ENCODE measurements at regions not wholly inside any gene's neighbourhood (a gene's known extent, or its start where the extent isn't known, plus 50 kb on each side); places are given as distances from the start of the nearest gene placed in this dataset.

DNA sequence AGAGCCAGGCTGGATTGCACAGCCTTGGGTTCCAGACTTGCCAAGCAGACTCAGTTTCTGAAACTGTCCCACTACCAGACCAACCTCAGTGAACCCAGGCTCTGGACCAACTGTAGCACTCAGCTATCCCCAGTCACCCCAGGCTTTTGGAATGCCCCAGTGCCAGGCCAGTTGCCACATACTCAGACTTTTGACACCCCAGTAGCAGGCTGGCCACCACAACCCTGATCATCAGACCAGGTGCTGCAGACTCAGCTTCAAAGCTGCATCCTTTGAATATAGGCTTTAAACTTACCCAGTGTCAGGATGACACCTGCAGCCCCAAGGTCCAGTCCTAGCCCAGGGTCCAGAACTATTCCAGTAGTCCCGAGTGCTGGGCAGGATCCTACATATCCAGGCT, 1389.9 kb downstream of the ARAP2 start:
- intact Hi-C loops (cut with DNase I), result no loop called here
- Histone ChIP-seq H3K4me3 (no peak overlapping the region), H3K9me3 (no peaks in the 10 kb centered on the region), H3K36me3 (no peaks in the 10 kb centered on the region), H3K4me1 (no peaks in the 10 kb centered on the region), H3K27me3 (no peaks in the 10 kb centered on the region), H3K27ac (no peak overlapping the region)
- no peak for TF ChIP-seq POLR2A (IDR thresholded peaks at IDR 0.05)
- TF ChIP-seq, protein P1, sequence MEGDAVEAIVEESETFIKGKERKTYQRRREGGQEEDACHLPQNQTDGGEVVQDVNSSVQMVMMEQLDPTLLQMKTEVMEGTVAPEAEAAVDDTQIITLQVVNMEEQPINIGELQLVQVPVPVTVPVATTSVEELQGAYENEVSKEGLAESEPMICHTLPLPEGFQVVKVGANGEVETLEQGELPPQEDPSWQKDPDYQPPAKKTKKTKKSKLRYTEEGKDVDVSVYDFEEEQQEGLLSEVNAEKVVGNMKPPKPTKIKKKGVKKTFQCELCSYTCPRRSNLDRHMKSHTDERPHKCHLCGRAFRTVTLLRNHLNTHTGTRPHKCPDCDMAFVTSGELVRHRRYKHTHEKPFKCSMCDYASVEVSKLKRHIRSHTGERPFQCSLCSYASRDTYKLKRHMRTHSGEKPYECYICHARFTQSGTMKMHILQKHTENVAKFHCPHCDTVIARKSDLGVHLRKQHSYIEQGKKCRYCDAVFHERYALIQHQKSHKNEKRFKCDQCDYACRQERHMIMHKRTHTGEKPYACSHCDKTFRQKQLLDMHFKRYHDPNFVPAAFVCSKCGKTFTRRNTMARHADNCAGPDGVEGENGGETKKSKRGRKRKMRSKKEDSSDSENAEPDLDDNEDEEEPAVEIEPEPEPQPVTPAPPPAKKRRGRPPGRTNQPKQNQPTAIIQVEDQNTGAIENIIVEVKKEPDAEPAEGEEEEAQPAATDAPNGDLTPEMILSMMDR (IDR thresholded peaks at IDR 0.05), result no peak
- no peak for ATAC-seq
- DNase-seq, result no peak
- 20% methylated on average over 1 of the region's 1 CpG for WGBS (ENCODE audit: insufficient coverage, low coverage, low lambda C conversion rate, missing lambda C conversion rate)

DNA sequence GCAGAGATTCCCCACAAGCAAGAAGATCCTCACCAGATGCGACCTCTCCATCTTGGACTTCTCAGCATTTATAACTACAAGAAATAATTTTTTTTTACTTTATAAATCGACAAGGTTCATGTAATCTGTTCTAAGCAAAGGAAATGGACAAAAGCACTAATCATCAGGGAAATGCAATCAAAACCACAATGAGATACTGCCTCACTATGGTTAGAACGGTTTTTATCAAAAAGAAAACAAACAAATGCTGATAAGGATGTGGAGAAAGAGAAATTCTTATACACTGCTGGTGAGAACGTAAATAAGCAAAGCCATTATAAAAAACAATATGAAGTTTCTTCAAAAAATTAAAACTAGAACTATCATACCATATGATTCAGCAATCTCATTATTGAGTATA, 1382.6 kb downstream of the ARAP2 start:
- intact Hi-C loops (cut with DNase I), result no loop called here
- TF ChIP-seq, protein P1 (IDR thresholded peaks at IDR 0.05), result no peak
- no peak for TF ChIP-seq POLR2A (IDR thresholded peaks at IDR 0.05)
- ATAC-seq, result no peak
- WGBS (ENCODE audit: insufficient coverage, low coverage, low lambda C conversion rate, missing lambda C conversion rate), result 16% methylated on average over 4 of the region's 4 CpGs
- Histone ChIP-seq H3K9me3 (no peaks in the 10 kb centered on the region), H3K27ac (no peak overlapping the region), H3K4me1 (no peaks in the 10 kb centered on the region), H3K4me3 (no peak overlapping the region), H3K27me3 (no peaks in the 10 kb centered on the region), H3K36me3 (no peaks in the 10 kb centered on the region)
- no peak for DNase-seq

DNA sequence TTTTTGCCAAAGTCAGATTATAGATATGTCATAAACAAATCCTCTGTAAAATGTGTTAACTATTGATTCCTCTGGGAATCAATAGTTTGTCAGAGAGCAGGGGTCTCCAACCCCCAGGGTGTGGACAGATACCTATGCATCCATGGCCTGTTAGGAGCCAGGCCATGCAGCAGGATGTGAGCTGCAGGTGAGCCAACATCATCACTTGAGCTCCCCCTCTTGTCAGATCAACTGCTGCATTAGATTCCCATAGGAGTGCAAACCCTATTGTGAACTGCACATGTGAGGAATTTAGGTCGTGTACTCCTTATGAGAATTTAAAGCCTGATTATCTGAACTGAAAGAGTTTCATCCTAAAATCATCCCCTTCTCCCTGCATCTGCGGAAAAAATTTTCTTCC, 1365.4 kb downstream of the ARAP2 start:
- no peaks in the 10 kb centered on the region for H3K4me1 ChIP-seq
- H3K36me3 ChIP-seq, result no peaks in the 10 kb centered on the region
- ATAC-seq (no peak), DNase-seq (no peak)
- 46% methylated on average over 2 of the region's 2 CpGs for WGBS (ENCODE audit: insufficient coverage, low coverage, low lambda C conversion rate, missing lambda C conversion rate)
- no peaks in the 10 kb centered on the region for H3K27me3 ChIP-seq
- no peak for TF ChIP-seq POLR2A (IDR thresholded peaks at IDR 0.05)
- TF ChIP-seq, protein P1 (IDR thresholded peaks at IDR 0.05), result no peak
- no peak overlapping the region for H3K4me3 ChIP-seq
- intact Hi-C loops (cut with DNase I), result no loop called here
- H3K9me3 ChIP-seq, result no peaks in the 10 kb centered on the region
- H3K27ac ChIP-seq, result no peak overlapping the region

DNA sequence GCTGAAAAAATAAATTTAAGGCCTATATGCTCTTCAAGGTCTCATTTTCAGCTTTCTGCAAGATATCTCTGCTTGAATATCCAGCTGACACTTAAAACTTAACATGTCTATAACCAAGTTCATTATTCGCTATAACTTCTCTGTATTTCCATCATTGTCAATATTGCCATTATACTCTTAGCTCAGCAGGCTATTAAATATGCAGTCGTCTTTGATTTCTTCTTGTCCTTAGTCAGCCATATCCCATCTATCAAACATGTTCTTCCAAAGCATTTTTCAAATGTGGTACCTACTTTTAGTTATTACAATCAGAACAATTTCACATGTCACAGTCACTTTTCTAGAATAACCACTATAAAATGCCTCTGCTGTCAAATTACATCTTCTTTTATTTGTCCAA, 1364.1 kb downstream of the ARAP2 start:
- ATAC-seq (no peak), DNase-seq (no peak)
- no peak overlapping the region for H3K4me3 ChIP-seq
- TF ChIP-seq, protein P1 (IDR thresholded peaks at IDR 0.05), result no peak
- no peak for TF ChIP-seq POLR2A (IDR thresholded peaks at IDR 0.05)
- WGBS (ENCODE audit: insufficient coverage, low coverage, low lambda C conversion rate, missing lambda C conversion rate), result 61% methylated on average over 2 of the region's 2 CpGs
- no peaks in the 10 kb centered on the region for H3K9me3 ChIP-seq
- H3K36me3 ChIP-seq, result no peaks in the 10 kb centered on the region
- H3K27ac ChIP-seq, result no peak overlapping the region
- H3K4me1 ChIP-seq, result no peaks in the 10 kb centered on the region
- no peaks in the 10 kb centered on the region for H3K27me3 ChIP-seq
- intact Hi-C loops (cut with DNase I), result no loop called here

DNA sequence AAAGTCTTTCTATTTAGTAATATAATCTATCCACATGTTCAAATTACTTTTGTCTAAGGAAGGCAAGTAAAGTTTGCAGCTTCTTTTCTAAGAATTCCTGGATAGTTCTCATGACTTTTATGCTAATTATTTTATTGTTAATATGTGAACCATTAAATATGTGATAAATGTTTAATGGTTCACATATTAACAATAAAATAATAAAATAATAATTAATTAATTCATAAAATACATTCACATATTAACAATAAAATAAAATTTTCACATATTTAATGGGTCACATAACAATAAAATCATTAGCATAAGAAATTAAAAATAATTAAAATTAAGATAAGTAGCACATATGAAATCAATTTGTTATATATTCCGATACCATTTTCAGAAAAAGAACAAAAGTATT, 1352.4 kb downstream of the ARAP2 start:
- 76% methylated on average over 1 of the region's 1 CpG for WGBS (ENCODE audit: insufficient coverage, low coverage, low lambda C conversion rate, missing lambda C conversion rate)
- no peak for ATAC-seq
- Histone ChIP-seq H3K4me1 (no peaks in the 10 kb centered on the region), H3K9me3 (no peaks in the 10 kb centered on the region), H3K36me3 (no peaks in the 10 kb centered on the region), H3K4me3 (no peak overlapping the region), H3K27ac (no peak overlapping the region), H3K27me3 (no peaks in the 10 kb centered on the region)
- DNase-seq, result no peak
- no peak for TF ChIP-seq POLR2A (IDR thresholded peaks at IDR 0.05)
- TF ChIP-seq, protein P1 (IDR thresholded peaks at IDR 0.05), result no peak
- intact Hi-C loops (cut with DNase I), result no loop called here

Data from right lobe of liver (tissue), 6 donors.